ENCODE measurements at regions not wholly inside any gene's neighbourhood (a gene's known extent, or its start where the extent isn't known, plus 50 kb on each side); places are given as distances from the start of the nearest gene placed in this dataset.

DNA sequence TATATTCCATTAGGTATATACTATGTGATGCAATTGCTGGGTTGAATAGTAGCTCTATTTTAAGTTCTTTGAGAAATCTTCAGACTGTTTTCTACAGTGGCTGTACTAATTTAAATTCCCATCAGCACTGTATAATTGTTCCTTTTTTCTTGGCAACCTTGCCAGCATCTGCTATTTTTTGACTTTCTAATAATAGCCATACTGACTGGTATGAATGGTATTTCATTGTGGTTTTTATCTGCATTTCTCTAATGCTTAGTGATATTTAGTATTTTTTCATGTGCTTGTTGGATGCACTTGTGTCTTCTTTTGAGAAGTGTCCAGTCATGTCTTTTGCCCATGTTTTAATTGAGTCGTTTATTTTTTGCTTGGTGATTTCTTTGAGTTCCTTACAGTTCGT is 145.1 kb upstream of the PLSCR5 start:
- TF ChIP-seq POLR2A (IDR thresholded peaks at IDR 0.05): no peak
- TF ChIP-seq, protein P1, sequence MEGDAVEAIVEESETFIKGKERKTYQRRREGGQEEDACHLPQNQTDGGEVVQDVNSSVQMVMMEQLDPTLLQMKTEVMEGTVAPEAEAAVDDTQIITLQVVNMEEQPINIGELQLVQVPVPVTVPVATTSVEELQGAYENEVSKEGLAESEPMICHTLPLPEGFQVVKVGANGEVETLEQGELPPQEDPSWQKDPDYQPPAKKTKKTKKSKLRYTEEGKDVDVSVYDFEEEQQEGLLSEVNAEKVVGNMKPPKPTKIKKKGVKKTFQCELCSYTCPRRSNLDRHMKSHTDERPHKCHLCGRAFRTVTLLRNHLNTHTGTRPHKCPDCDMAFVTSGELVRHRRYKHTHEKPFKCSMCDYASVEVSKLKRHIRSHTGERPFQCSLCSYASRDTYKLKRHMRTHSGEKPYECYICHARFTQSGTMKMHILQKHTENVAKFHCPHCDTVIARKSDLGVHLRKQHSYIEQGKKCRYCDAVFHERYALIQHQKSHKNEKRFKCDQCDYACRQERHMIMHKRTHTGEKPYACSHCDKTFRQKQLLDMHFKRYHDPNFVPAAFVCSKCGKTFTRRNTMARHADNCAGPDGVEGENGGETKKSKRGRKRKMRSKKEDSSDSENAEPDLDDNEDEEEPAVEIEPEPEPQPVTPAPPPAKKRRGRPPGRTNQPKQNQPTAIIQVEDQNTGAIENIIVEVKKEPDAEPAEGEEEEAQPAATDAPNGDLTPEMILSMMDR (IDR thresholded peaks at IDR 0.05): no peak
- TF ChIP-seq EP300 (IDR thresholded peaks at IDR 0.05): no peak
